Mesenchymal stem cell (in vitro differentiated cells and primary cell): ENCODE measurements at regions not wholly inside any gene's neighbourhood (a gene's known extent, or its start where the extent isn't known, plus 50 kb on each side); places are given as distances from the start of the nearest gene placed in this dataset.
A peak's percentile ranks its signal among the peaks of the same experiment; 100 is the strongest.

ENCODE experiments used
- DNase-seq: peaks from one replicate; pipeline ENCODE4 v3.0.0-alpha.2; 2013
- H2AFZ ChIP-seq: one replicate; pipeline ENCODE4 v1.6.1; 2013; ENCODE audit warnings: low read depth, mild to moderate bottlenecking, control low read depth, inconsistent platforms, low read length, moderate library complexity
- H2AK5ac ChIP-seq: 2 replicates; pipeline ENCODE4 v1.6.1; 2013; ENCODE audit warnings: low read length, moderate library complexity, mild to moderate bottlenecking, inconsistent platforms; ENCODE audit not compliant: severe bottlenecking
- H2BK120ac ChIP-seq: one replicate; pipeline ENCODE4 v1.6.1; 2013; ENCODE audit warnings: low read depth, mild to moderate bottlenecking, inconsistent platforms, low read length, moderate library complexity
- H2BK12ac ChIP-seq, 2 experiments: one replicate each; pipeline ENCODE4 v1.6.1; 2013; ENCODE audit warnings: inconsistent platforms in 2 of 2, low read length in 2 of 2, mild to moderate bottlenecking in 2 of 2, moderate library complexity in 2 of 2, control low read depth in 1 of 2
- H2BK15ac ChIP-seq: one replicate; pipeline ENCODE4 v1.6.1; 2013; ENCODE audit warnings: mild to moderate bottlenecking, low read depth, inconsistent platforms; ENCODE audit not compliant: poor library complexity, severe bottlenecking
- H2BK5ac ChIP-seq: 2 replicates; pipeline ENCODE4 v1.6.1; 2013; ENCODE audit warnings: low read depth, mild to moderate bottlenecking, low read length, control low read depth, inconsistent platforms; ENCODE audit not compliant: poor library complexity, severe bottlenecking
- H3K14ac ChIP-seq, 2 experiments: one replicate each; pipeline ENCODE4 v1.6.1; 2013; ENCODE audit warnings: inconsistent platforms in 2 of 2, low read length in 2 of 2, control low read depth in 1 of 2, mild to moderate bottlenecking in 1 of 2, moderate library complexity in 1 of 2
- H3K18ac ChIP-seq, 2 experiments: one replicate each; pipeline ENCODE4 v1.6.1; 2013; ENCODE audit warnings: inconsistent platforms in 2 of 2, low read length in 2 of 2, control low read depth in 1 of 2, low read depth in 1 of 2, mild to moderate bottlenecking in 1 of 2
- H3K23ac ChIP-seq, 2 experiments: one replicate each; pipeline ENCODE4 v1.6.1; 2013; ENCODE audit warnings: inconsistent platforms in 2 of 2, low read length in 2 of 2, mild to moderate bottlenecking in 2 of 2, moderate library complexity in 2 of 2, control low read depth in 1 of 2
- H3K27ac ChIP-seq: 2 replicates; pipeline ENCODE4 v1.5.1; 2013; ENCODE audit warnings: mild to moderate bottlenecking, moderate library complexity, low read length, control low read depth, inconsistent platforms; ENCODE audit not compliant: poor library complexity, severe bottlenecking
- H3K27me3 ChIP-seq, 2 experiments: 2 replicates each; pipeline versions ENCODE4 v1.6.1 to v1.7.0; 2013; ENCODE audit warnings: low read length in 2 of 2, mild to moderate bottlenecking in 2 of 2, moderate library complexity in 2 of 2, control low read depth in 1 of 2, inconsistent platforms in 1 of 2; ENCODE audit not compliant: control insufficient read depth in 1 of 2, insufficient read depth in 1 of 2
- H3K36me3 ChIP-seq, 2 experiments: 2 replicates each; pipeline versions ENCODE4 v1.6.1 to v1.7.0; 2013; ENCODE audit warnings: low read length in 2 of 2, control low read depth in 1 of 2, inconsistent platforms in 1 of 2, low read depth in 1 of 2, mild to moderate bottlenecking in 1 of 2; ENCODE audit not compliant: insufficient read depth in 2 of 2, control insufficient read depth in 1 of 2
- H3K4ac ChIP-seq, 2 experiments: one replicate each; pipeline ENCODE4 v1.6.1; 2013; ENCODE audit warnings: inconsistent platforms in 2 of 2, low read length in 2 of 2, mild to moderate bottlenecking in 2 of 2, moderate library complexity in 2 of 2, control low read depth in 1 of 2, low read depth in 1 of 2
- H3K4me1 ChIP-seq: 2 replicates; pipeline ENCODE4 v1.6.1; 2013; ENCODE audit warnings: low read depth, low read length, control low read depth; ENCODE audit not compliant: control insufficient read depth, insufficient read depth
- H3K4me2 ChIP-seq: 2 replicates; pipeline ENCODE4 v1.6.1; 2013; ENCODE audit warnings: low read length, mild to moderate bottlenecking, inconsistent platforms; ENCODE audit not compliant: poor library complexity, severe bottlenecking
- H3K4me3 ChIP-seq, 2 experiments: 2 replicates each; pipeline versions ENCODE4 v1.5.1 to v1.7.0; 2013; ENCODE audit warnings: low read length in 2 of 2, mild to moderate bottlenecking in 2 of 2, control low read depth in 1 of 2, low read depth in 1 of 2; ENCODE audit not compliant: insufficient read depth in 1 of 2
- H3K79me1 ChIP-seq: replicated peaks from 2 replicates; pipeline ENCODE4 v1.6.1; 2013; ENCODE audit warnings: mild to moderate bottlenecking, control low read depth, low read length, inconsistent platforms; ENCODE audit not compliant: poor library complexity, severe bottlenecking
- H3K9ac ChIP-seq: 2 replicates; pipeline ENCODE4 v1.7.0; 2013; ENCODE audit warnings: mild to moderate bottlenecking, low read length, moderate library complexity
- H3K9me3 ChIP-seq: 2 replicates; pipeline ENCODE4 v1.7.0; 2013; ENCODE audit warnings: mild to moderate bottlenecking, low read length; ENCODE audit not compliant: control insufficient read depth
- H4K8ac ChIP-seq: one replicate; pipeline ENCODE4 v1.6.1; 2013; ENCODE audit warnings: inconsistent platforms, mild to moderate bottlenecking, low read length, moderate library complexity
- H4K91ac ChIP-seq: one replicate; pipeline ENCODE4 v1.6.1; 2013; ENCODE audit warnings: mild to moderate bottlenecking, low read length, inconsistent platforms
- WGBS: methylation state at CpG from one replicate; pipeline ENCODE4 v1.1.7; 2013; ENCODE audit warnings: mixed read lengths; 5-methylcytosine and 5-hydroxymethylcytosine counted together

DNA sequence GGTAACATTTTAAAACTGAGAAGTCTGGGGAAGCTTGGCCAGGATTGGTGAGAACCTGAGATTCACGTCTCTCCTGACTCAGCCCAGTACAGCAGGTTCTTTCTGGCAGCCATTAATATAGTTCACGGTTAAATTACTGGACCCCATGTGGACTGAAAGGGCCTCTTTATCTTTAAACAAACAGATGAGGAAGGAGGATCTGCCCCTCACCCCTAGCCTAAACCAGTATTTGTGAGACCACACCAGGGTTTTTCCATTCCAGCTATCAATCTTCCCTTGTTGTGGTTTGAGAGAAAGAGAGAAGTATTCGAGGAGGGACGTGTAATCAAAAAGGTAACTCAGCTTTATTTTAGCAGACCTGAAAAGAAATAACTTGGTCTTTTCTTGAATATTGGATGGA lies 137.1 kb downstream of the PROX1 start:
- Histone ChIP-seq H2BK12ac (no peak overlapping the region), H4K91ac (no peak overlapping the region), H3K27me3 (peaks cover 0 to 3% of the 10 kb centered on the region in 2 experiments), H3K4me3 (no peak overlapping the region), H3K4me1 (no peaks in the 10 kb centered on the region), H2BK15ac (no peak overlapping the region), H2AFZ (no peak overlapping the region), H3K9ac (no peak overlapping the region), H3K4me2 (no peak overlapping the region), H3K4ac (no peak overlapping the region), H3K18ac (no peak overlapping the region), H4K8ac (no peak overlapping the region), H3K9me3 (no peaks in the 10 kb centered on the region), H3K14ac (no peak overlapping the region), H2BK5ac (no peak overlapping the region), H3K36me3 (no peaks in the 10 kb centered on the region), H3K79me1 (no peaks in the 10 kb centered on the region), H3K27ac (no peak overlapping the region), H2AK5ac (no peak overlapping the region), H3K23ac (no peak overlapping the region), H2BK120ac (no peak overlapping the region)
- DNase-seq, result no peak
- WGBS, result 20% methylated on average over 1 of the region's 4 CpGs

DNA sequence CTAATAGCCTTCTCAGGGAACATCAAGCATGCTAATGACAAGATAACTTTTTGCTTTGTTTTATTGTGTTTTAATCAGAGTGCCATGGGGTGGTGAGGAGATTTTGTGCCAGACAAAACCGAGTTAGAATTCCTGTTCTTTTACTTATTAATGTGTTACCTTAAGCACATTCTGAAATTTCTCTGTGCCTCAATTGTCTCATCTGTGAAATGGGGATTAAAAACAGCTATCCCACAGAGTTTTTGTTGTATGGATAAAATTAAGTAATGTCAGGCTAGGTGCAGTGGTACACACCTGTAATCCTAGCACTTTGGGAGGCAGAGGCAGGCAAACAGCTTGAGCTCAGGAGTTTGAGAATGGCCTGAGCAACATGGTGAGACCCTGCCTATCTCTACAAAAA lies 138.0 kb downstream of the PROX1 start:
- no peak overlapping the region for H3K4ac ChIP-seq
- H4K8ac ChIP-seq, result no peak overlapping the region
- no peaks in the 10 kb centered on the region for H3K9me3 ChIP-seq
- no peak overlapping the region for H2AFZ ChIP-seq
- H2BK120ac ChIP-seq, result no peak overlapping the region
- H3K36me3 ChIP-seq, result no peaks in the 10 kb centered on the region
- no peak for DNase-seq
- no peak overlapping the region for H3K18ac ChIP-seq
- no peaks in the 10 kb centered on the region for H3K79me1 ChIP-seq
- 80% methylated on average over 1 of the region's 1 CpG for WGBS
- H2BK12ac ChIP-seq, result no peak overlapping the region
- H3K4me1 ChIP-seq, result no peaks in the 10 kb centered on the region
- no peak overlapping the region for H2AK5ac ChIP-seq
- no peak overlapping the region for H2BK15ac ChIP-seq
- H3K14ac ChIP-seq, result no peak overlapping the region
- H3K27me3 ChIP-seq, result peaks cover 0 to 3% of the 10 kb centered on the region in 2 experiments
- no peak overlapping the region for H3K4me3 ChIP-seq
- H4K91ac ChIP-seq, result no peak overlapping the region
- H2BK5ac ChIP-seq, result no peak overlapping the region
- H3K4me2 ChIP-seq, result no peak overlapping the region
- H3K23ac ChIP-seq, result no peak overlapping the region
- no peak overlapping the region for H3K9ac ChIP-seq
- no peak overlapping the region for H3K27ac ChIP-seq

GRCh38 chr1:214126697-214127146 lies 138.9 kb downstream of the PROX1 start:
- no peak overlapping the region for H3K4me2 ChIP-seq
- no peaks in the 10 kb centered on the region for H3K36me3 ChIP-seq
- no peak for DNase-seq
- H3K27ac ChIP-seq, result no peak overlapping the region
- H3K79me1 ChIP-seq, result no peaks in the 10 kb centered on the region
- no peak overlapping the region for H2BK5ac ChIP-seq
- H2AK5ac ChIP-seq, result no peak overlapping the region
- H4K8ac ChIP-seq, result no peak overlapping the region
- H3K9ac ChIP-seq, result no peak overlapping the region
- H3K9me3 ChIP-seq, result no peaks in the 10 kb centered on the region
- H4K91ac ChIP-seq, result peak overlapping the region; percentile 22
- no peak overlapping the region for H3K18ac ChIP-seq
- H2AFZ ChIP-seq, result no peak overlapping the region
- H2BK15ac ChIP-seq, result no peak overlapping the region
- H2BK120ac ChIP-seq, result no peak overlapping the region
- no peak overlapping the region for H3K14ac ChIP-seq
- no peak overlapping the region for H3K23ac ChIP-seq
- no peak overlapping the region for H3K4me3 ChIP-seq
- peaks cover 0 to 10% of the 10 kb centered on the region in 2 experiments for H3K27me3 ChIP-seq
- H2BK12ac ChIP-seq, result no peak overlapping the region
- no peaks in the 10 kb centered on the region for H3K4me1 ChIP-seq
- H3K4ac ChIP-seq, result no peak overlapping the region
- 97% methylated on average over 1 of the region's 2 CpGs for WGBS

GRCh38 chr1:214127705-214128104 lies 139.9 kb downstream of the PROX1 start:
- Histone ChIP-seq H3K23ac (no peak overlapping the region), H3K14ac (no peak overlapping the region), H4K8ac (no peak overlapping the region), H4K91ac (no peak overlapping the region), H3K4ac (no peak overlapping the region), H2BK5ac (no peak overlapping the region), H2AFZ (no peak overlapping the region), H3K4me2 (no peak overlapping the region), H3K4me1 (peaks cover 1% of the 10 kb centered on the region), H2AK5ac (no peak overlapping the region), H3K27ac (no peak overlapping the region), H3K36me3 (no peaks in the 10 kb centered on the region), H2BK12ac (no peak overlapping the region), H2BK15ac (no peak overlapping the region), H2BK120ac (no peak overlapping the region), H3K27me3 (peaks cover 4 to 16% of the 10 kb centered on the region in 2 experiments), H3K4me3 (no peak overlapping the region), H3K9ac (no peak overlapping the region), H3K18ac (no peak overlapping the region), H3K9me3 (no peaks in the 10 kb centered on the region), H3K79me1 (no peaks in the 10 kb centered on the region)
- no peak for DNase-seq
- 97% methylated on average over 2 of the region's 4 CpGs for WGBS
